NCI-H1436 (cell line): ENCODE measurements at regions not wholly inside any gene's neighbourhood (a gene's known extent, or its start where the extent isn't known, plus 50 kb on each side); places are given as distances from the start of the nearest gene placed in this dataset.

Experiments
- DNase-seq: peaks from one replicate; lab custom pipeline; 2025; lab: John Stamatoyannopoulos, UW

- no peak for DNase-seq
Observed at GRCh38 chr15:39312984-39313383, 267.9 kb upstream of the THBS1 start.

GRCh38 chr15:39313467-39313866 is 267.4 kb upstream of the THBS1 start:
- DNase-seq: no peak

DNA sequence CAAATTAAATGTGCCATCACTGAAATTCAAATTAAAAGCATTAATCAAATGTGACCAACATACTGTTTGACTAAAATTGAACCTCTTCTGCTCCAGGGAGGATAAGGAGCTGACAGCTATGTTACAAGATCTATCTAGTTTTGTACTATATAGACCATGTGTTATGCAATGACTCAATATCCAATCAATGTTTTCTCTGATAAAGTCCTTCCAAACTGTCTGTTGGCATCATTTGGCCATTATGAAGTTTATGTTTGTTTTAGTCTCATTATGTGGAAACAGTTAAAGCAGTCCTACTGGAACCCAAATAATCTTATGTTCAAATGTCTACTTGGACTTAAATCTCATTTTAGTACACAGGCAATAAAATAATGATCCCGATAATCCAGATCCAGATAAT is 267.0 kb upstream of the THBS1 start:
- no peak for DNase-seq

- DNase-seq: no peak
Observed at GRCh38 chr15:39315206-39315850, 265.6 kb upstream of the THBS1 start.

DNA sequence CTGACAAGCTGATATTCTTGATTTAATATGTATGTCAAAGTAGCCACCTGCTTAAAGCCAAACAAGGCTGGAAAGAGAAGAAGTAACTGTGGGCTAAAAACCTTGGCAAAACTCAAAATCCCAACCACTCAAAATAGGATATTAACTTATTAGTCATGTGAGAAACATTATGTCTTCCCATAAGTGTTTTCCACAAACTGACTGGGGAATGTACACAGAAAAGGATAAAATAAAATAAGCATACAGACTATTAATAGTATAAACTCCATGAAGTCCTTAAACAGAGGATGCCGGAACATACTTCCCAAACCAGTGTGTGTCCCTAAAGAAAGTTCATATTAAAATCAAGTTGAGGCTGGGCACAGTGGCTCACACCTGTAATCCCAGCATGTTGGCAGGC is 263.7 kb upstream of the THBS1 start:
- DNase-seq: no peak

GRCh38 chr15:39318231-39318630 is 262.6 kb upstream of the THBS1 start:
- no peak for DNase-seq

DNA sequence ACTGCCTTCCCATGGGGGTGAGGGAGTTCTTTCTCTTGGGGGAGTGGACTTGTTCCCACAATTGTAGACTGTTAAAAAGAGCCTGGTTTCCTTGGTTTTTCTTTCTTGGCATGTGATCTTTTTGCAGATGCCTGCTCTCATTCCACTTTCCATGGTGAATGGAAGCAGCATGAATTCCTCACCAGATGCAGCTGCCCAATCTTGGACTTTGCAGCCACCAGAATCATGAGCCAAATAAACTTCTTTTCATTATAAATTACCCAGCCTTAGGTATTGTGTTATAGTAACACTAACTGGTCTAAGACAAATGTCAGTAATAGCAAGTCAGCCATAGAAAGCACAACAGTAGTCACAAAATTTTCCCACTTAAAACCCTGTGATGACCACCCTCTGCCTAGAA is 260.5 kb upstream of the THBS1 start:
- no peak for DNase-seq

GRCh38 chr15:39320886-39321285 is 260.0 kb upstream of the THBS1 start:
- no peak for DNase-seq

DNA sequence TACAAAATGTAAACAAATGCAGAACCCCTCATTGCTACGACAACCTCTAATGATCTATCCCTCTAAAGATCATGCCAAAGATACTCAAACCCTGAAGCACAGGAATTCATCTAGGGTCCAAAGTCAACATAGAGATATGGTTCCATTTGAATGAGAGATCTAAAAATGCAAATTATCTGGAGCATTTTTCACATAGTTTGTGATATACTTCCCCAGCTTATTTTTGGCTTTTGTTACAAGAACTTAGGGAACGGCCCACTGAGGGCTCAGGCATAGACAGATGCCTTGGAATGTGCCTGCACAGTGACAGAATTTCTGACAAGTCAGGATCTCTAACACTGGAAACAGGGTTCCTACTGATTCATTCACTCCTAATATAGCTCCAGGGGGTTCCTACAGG is 258.9 kb upstream of the THBS1 start:
- DNase-seq: no peak

GRCh38 chr15:39323157-39323556 is 257.7 kb upstream of the THBS1 start:
- no peak for DNase-seq

DNA sequence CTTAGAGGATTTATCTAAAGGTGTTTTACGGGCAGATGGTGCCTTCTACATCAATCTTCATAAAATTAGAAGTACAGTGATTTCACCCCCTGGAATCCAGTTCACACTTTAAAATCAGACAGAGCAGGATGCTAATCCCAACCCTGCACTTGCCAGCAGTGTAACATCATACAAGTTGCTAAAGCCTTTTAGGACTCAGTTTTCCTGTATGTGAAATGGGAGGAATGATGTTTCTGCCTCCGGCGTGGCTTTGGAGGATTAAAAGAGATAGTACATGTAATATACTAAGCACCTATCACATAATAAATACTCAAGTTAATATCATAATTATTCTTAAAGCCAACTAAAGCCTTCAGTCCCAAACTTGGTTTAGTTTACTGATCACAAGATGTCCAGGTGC is 257.2 kb upstream of the THBS1 start:
- no peak for DNase-seq

DNA sequence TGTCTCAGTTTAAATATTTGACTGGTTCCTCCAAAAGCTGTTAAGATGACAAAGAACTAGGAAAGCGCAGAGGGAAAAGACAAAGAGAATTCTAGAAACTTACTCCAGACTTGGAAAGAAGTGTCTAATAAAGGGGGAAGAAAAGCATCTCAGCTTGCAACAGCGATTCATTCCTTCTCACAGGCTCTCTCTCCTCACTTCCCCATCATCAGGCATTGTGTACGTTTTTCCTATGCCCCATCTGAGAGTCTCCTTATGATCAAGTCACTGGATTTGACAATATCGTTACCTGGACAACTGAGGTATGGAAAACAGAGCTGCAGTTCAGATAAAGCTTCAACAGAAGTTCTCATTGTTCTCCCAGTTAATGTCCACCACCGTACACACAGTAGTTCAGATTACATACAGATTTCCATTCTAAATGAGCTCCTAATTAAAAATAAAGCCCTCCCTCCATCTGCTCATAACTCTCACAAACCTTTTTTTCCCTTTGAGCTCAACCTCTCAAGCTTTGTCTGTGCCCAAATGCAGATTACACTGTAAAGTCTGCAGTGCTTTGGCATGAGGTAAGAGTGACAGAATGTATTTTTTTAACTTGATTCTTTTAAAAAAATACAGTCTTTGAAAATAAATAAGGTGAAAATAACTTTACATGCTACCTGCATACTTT is 254.4 kb upstream of the THBS1 start:
- DNase-seq: no peak

GRCh38 chr15:39327005-39327730 is 253.7 kb upstream of the THBS1 start:
- DNase-seq: no peak

- no peak for DNase-seq
Observed at GRCh38 chr15:39330061-39330460, 250.8 kb upstream of the THBS1 start.

DNA sequence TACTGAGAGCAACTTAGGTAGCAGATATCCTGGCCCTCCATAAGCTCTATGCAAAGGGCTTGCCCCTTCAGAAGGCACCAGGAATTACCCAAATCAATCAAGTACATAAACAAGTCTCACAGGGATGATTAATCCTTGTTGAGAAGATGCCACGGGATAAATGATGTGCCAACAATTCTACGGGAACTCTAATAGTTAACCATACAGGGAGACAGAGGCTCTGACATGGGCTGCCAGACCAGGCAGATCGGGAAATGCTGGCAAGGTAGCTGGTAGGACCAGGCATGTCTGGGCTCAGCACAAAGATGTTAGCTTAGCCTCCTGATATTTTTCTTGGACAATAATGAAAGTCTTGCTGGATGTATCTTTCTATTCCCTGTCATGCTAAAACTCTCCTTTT is 249.3 kb upstream of the THBS1 start:
- no peak for DNase-seq

DNA sequence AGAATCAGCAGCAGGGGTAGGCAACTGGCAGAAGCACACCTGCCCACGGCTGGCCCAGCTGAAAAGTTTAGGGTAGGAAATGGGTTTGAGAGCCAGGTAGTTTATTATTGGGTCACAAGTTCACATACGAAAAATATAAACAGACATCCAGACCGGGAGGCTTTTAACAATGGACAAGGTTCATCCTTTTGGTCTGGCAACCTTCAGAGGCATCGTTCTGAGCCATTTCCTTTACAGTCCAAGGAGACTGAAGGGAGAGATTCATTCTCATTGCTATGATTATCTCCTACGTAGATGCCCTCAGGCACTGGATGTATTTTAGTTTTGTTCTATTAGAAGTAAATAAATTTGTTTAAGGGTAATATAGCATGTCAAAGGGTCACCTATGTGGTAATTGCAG is 248.0 kb upstream of the THBS1 start:
- no peak for DNase-seq

GRCh38 chr15:39333393-39333792 is 247.5 kb upstream of the THBS1 start:
- no peak for DNase-seq

DNA sequence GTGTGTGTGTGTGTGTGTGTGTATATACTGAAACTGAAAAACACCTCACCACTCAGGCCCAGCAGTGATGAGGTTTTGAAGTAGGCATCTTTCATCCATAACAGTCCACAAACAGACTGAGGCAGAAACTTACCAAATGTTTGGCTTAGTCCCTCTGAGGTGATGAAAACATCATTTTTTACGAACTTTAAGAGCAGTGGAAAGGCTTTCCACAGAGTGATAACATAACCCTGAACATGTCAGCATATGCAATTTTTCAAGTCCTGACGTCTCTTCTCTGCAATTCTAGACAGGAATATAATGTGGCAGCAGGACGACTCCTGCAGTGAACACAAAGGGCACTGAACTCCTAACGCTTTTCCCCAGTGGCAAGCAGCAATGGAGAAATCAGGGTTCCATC is 247.0 kb upstream of the THBS1 start:
- no peak for DNase-seq

DNA sequence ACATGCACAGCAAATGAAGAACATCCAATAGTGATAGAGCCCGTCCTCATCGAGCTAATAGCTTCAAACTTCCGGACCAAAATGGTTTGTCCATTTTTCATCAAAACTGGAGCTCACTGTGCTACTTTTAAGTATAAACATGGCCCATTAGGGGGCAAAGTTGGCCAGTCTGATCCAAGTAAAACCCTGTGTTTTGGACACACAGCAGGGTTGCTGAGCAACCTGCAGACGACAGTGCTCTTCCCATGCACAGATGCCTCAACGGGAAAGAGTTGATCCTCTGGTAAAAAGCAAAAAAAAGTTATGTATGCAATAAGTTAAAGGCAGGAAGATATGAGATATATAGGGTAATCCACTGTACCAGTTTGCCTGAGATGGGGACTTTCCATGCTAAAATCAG is 244.0 kb upstream of the THBS1 start:
- DNase-seq: no peak

DNA sequence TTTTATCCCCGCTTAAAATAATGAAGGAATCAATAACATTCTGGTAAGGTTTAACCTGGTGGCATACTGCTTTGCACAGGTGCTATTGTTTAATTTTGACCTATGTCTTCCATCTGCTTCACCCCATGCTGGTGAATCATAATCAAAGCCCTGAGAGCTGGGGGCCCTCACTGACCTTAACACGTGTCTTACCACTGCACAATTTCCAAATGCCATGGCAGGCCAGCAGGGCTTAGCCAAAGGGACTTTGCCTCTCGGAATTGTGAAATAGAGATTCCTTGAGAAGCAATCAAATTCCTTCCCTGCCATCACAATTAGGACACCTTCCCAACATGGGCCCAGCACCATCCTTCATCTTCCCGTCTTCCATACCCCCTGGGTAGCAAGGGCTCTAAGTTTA is 242.6 kb upstream of the THBS1 start:
- no peak for DNase-seq

GRCh38 chr15:39340903-39341645 is 239.8 kb upstream of the THBS1 start:
- DNase-seq: no peak

DNA sequence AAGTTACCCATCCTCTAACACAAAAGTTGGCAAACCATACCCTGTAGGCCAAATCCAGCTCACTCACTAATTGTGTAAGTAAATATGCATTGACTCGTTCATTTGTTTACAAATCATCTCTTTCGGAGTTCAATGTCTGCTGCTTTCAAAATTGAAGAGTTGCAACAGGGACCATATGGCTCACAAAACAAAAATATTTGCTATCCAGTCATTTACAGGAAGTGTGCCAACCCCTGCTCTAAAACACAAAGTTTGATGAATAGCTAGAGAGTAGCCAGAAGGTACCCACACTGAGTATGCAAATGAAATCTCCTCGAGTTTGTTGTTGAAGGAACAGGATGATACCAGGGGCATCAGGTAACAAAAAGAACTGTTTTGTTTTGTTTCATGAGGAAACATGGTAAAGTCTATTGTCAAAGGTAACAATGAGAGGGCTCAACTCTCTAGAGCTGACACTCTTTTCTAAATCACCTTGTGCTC is 236.2 kb upstream of the THBS1 start:
- no peak for DNase-seq

DNA sequence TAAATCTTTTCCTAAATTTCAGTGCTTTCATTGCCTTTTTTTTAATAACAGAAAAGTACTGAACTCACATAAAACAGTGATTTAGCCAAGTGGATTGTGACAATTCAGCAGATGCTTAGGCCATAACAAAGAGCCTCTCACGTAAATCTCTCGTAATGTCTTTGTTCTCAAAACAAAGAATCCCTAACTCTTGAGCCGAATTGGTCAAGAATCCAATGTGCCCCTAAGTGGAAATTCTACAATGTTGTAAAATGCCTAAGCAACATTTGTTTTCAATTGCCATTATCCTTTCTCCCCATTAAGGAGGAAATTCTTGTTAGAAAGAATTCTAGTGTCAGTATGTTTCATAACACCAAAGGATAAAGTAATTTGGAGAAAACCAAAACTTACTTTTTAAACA is 235.7 kb upstream of the THBS1 start:
- DNase-seq: no peak
